Left ventricle myocardium inferior (tissue), 1 donor: ENCODE measurements at regions not wholly inside any gene's neighbourhood (a gene's known extent, or its start where the extent isn't known, plus 50 kb on each side); places are given as distances from the start of the nearest gene placed in this dataset. TPM values are rescaled to one million over a fixed set of nuclear protein-coding genes. Genes with fewer than 3 reads are reported as not detected.

Source experiments
- DNase-seq: peaks from one replicate; pipeline ENCODE4 v3.0.0-alpha.2; 2020
- H3K27ac ChIP-seq: fragments of 200-600 bp; replicated peaks from 2 replicates; pipeline ENCODE4 v1.8.0; 2021
- H3K27me3 ChIP-seq: fragments of 200-600 bp; 2 replicates; pipeline ENCODE4 v1.8.0; 2021; ENCODE audit warnings: low read depth
- H3K36me3 ChIP-seq: fragments of 200-600 bp; 2 replicates; pipeline ENCODE4 v1.8.0; 2021
- H3K4me1 ChIP-seq: fragments of 200-600 bp; 2 replicates; pipeline ENCODE4 v1.8.0; 2021
- H3K4me3 ChIP-seq: fragments of 200-600 bp; 2 replicates; pipeline ENCODE4 v1.8.0; 2021; ENCODE audit warnings: mild to moderate bottlenecking, moderate library complexity
- H3K9me3 ChIP-seq: fragments of 200-600 bp; replicated peaks from 2 replicates; pipeline ENCODE4 v1.8.0; 2021
- CTCF ChIP-seq: fragments of 200-600 bp; IDR thresholded peaks from 2 replicates; pipeline ENCODE4 v1.8.0; 2021; ENCODE audit warnings: antibody characterized with exemption, mild to moderate bottlenecking, borderline replicate concordance
- intact Hi-C: fragments of 100-400 bp; cut with micrococcal nuclease; formaldehyde crosslinking; loops from one replicate; pipeline ENCODE4 v1.11.0; 2022
- microRNA-seq: library from miRNA; unstranded; fragments of <30 nt; microRNA quantifications from one replicate; pipeline ENCODE4 v1.2.0, GENCODE V29; 2020
- donor health status: DM: no; HTN: yes; CAD: no; lungs with severe emphysema.

- no peak overlapping the region for H3K27ac ChIP-seq
- no peaks in the 10 kb centered on the region for H3K4me1 ChIP-seq
- intact Hi-C loops: no loop called here
- no peaks in the 10 kb centered on the region for H3K9me3 ChIP-seq
- no peak overlapping the region for H3K4me3 ChIP-seq
- TF ChIP-seq CTCF: no peak
- DNase-seq: no peak
- no peaks in the 10 kb centered on the region for H3K27me3 ChIP-seq
- no peaks in the 10 kb centered on the region for H3K36me3 ChIP-seq
Measured at GRCh38 chr3:31481697-31482096, 51.0 kb upstream of the STT3B start.

GRCh38 chr3:31482493-31483200, 50.1 kb upstream of the STT3B start:
- no peak for TF ChIP-seq CTCF
- Histone ChIP-seq H3K27me3 (no peaks in the 10 kb centered on the region), H3K4me1 (no peaks in the 10 kb centered on the region), H3K27ac (no peak overlapping the region), H3K4me3 (no peak overlapping the region), H3K36me3 (no peaks in the 10 kb centered on the region), H3K9me3 (no peaks in the 10 kb centered on the region)
- intact Hi-C loops: no loop called here
- no peak for DNase-seq

Small RNA genes in the stretch of these regions (microRNA-seq; reads per million reads assigned to microRNA genes)
- not detected for gene MIR466
